SK-N-SH treated with all-trans-retinoic acid at 6 μM for 48 hours (cell line): ENCODE measurements at regions not wholly inside any gene's neighbourhood (a gene's known extent, or its start where the extent isn't known, plus 50 kb on each side); places are given as distances from the start of the nearest gene placed in this dataset.

ENCODE experiments used
- ATAC-seq: fragments of 200-7000 bp; cut with Tn5 transposase; 3 replicates; pipeline ENCODE4 v1.9.1; 2020; ENCODE audit warnings: mild to moderate bottlenecking, moderate library complexity
- ARNTL ChIP-seq: fragments of 450-650 bp; formaldehyde crosslinking; IDR thresholded peaks from 2 replicates; pipeline ENCODE4 v1.5.0; 2020; ENCODE audit warnings: low read depth, mild to moderate bottlenecking, moderate library complexity, borderline replicate concordance
- BACH2 ChIP-seq: fragments of 250-450 bp; sonication (Bioruptor Pico); IDR thresholded peaks from 2 replicates; pipeline ENCODE4 v1.9.0; 2021; ENCODE audit warnings: mild to moderate bottlenecking, borderline replicate concordance
- CREB5 ChIP-seq: fragments of 250-450 bp; sonication (Bioruptor Pico); IDR thresholded peaks from 2 replicates; pipeline ENCODE4 v1.5.1; 2020; ENCODE audit warnings: low read depth, mild to moderate bottlenecking, moderate library complexity
- CSDC2 ChIP-seq: fragments of 250-450 bp; sonication (Bioruptor Pico); IDR thresholded peaks from 2 replicates; pipeline ENCODE4 v1.5.0; 2020; ENCODE audit warnings: mild to moderate bottlenecking, moderate library complexity
- CSRNP3 ChIP-seq: fragments of 250-450 bp; sonication (Bioruptor Pico); IDR thresholded peaks from 2 replicates; pipeline ENCODE4 v1.5.1; 2021; ENCODE audit warnings: mild to moderate bottlenecking, moderate library complexity
- ESRRG ChIP-seq: fragments of 250-450 bp; sonication (Bioruptor Pico); IDR thresholded peaks from 2 replicates; pipeline ENCODE4 v1.6.1; 2021; ENCODE audit warnings: mild to moderate bottlenecking
- GLIS3 ChIP-seq: fragments of 250-450 bp; sonication (Bioruptor Pico); IDR thresholded peaks from 2 replicates; pipeline ENCODE4 v1.5.0; 2020; ENCODE audit warnings: mild to moderate bottlenecking, moderate library complexity
- ISL1 ChIP-seq: fragments of 250-450 bp; sonication (Bioruptor Pico); IDR thresholded peaks from 2 replicates; pipeline ENCODE4 v2.1.2; 2022; ENCODE audit warnings: mild to moderate bottlenecking, moderate library complexity
- PATZ1 ChIP-seq: fragments of 250-450 bp; sonication (Bioruptor Pico); IDR thresholded peaks from 2 replicates; pipeline ENCODE4 v1.8.0; 2020; ENCODE audit warnings: mild to moderate bottlenecking, moderate library complexity, borderline replicate concordance
- POU6F1 ChIP-seq: fragments of 250-450 bp; sonication (Bioruptor Pico); IDR thresholded peaks from 2 replicates; pipeline ENCODE4 v1.8.0; 2021; ENCODE audit warnings: low read depth, mild to moderate bottlenecking, moderate library complexity, borderline replicate concordance
- PPARA ChIP-seq: fragments of 250-450 bp; sonication (Bioruptor Pico); IDR thresholded peaks from 2 replicates; pipeline ENCODE4 v1.5.0; 2020; ENCODE audit warnings: mild to moderate bottlenecking, borderline replicate concordance
- RARB ChIP-seq: fragments of 250-450 bp; sonication (Bioruptor Pico); IDR thresholded peaks from 2 replicates; pipeline ENCODE4 v1.8.0; 2021; ENCODE audit warnings: mild to moderate bottlenecking, moderate library complexity
- SNAI2 ChIP-seq: fragments of 250-450 bp; sonication (Bioruptor Pico); IDR thresholded peaks from 2 replicates; pipeline ENCODE4 v1.5.0; 2020; ENCODE audit warnings: mild to moderate bottlenecking, moderate library complexity
- TCF4 ChIP-seq: fragments of 250-450 bp; sonication (Bioruptor Pico); IDR thresholded peaks from 2 replicates; pipeline ENCODE4 v1.8.0; 2021; ENCODE audit warnings: mild to moderate bottlenecking, moderate library complexity, borderline replicate concordance
- TOX ChIP-seq: fragments of 250-450 bp; sonication (Bioruptor Pico); IDR thresholded peaks from 2 replicates; pipeline ENCODE4 v1.8.0; 2021; ENCODE audit warnings: mild to moderate bottlenecking, moderate library complexity, borderline replicate concordance
- TSHZ2 ChIP-seq: fragments of 250-450 bp; sonication (Bioruptor Pico); IDR thresholded peaks from 2 replicates; pipeline ENCODE4 v1.5.0; 2020; ENCODE audit warnings: mild to moderate bottlenecking, moderate library complexity
- ZC3H10 ChIP-seq: fragments of 250-450 bp; sonication (Bioruptor Pico); IDR thresholded peaks from 2 replicates; pipeline ENCODE4 v1.5.1; 2021; ENCODE audit warnings: mild to moderate bottlenecking, moderate library complexity
- ZFP3 ChIP-seq: fragments of 250-450 bp; sonication (Bioruptor Pico); IDR thresholded peaks from 2 replicates; pipeline ENCODE4 v1.5.0; 2020; ENCODE audit warnings: mild to moderate bottlenecking, moderate library complexity
- ZFP30 ChIP-seq: fragments of 450-650 bp; formaldehyde crosslinking; IDR thresholded peaks from 2 replicates; pipeline ENCODE4 v1.5.0; 2022; ENCODE audit warnings: mild to moderate bottlenecking, moderate library complexity
- ZNF565 ChIP-seq: fragments of 450-650 bp; formaldehyde crosslinking; conservative IDR thresholded peaks from 2 replicates; pipeline ENCODE4 v1.5.0; 2020; ENCODE audit warnings: low read depth, mild to moderate bottlenecking, moderate library complexity
- ZNF70 ChIP-seq: fragments of 450-650 bp; formaldehyde crosslinking; IDR thresholded peaks from 2 replicates; pipeline ENCODE4 v1.5.0; 2020; ENCODE audit warnings: mild to moderate bottlenecking, moderate library complexity
- ZNF8 ChIP-seq: fragments of 450-650 bp; formaldehyde crosslinking; IDR thresholded peaks from 2 replicates; pipeline ENCODE4 v1.5.0; 2020; ENCODE audit warnings: mild to moderate bottlenecking, moderate library complexity

- TF ChIP-seq TSHZ2 (no peak), ZFP30 (CRISPR knock-in tag) (no peak), GLIS3 (CRISPR knock-in tag) (no peak), ZNF70 (CRISPR knock-in tag) (no peak), PATZ1 (CRISPR knock-in tag) (no peak), ESRRG (CRISPR knock-in tag) (no peak), CSDC2 (no peak), CREB5 (CRISPR knock-in tag) (no peak)
- peak; percentile 50 for ATAC-seq
Measured at GRCh38 chr12:46934374-46935111, 108.7 kb upstream of the SLC38A4 start.

- TF ChIP-seq ESRRG (CRISPR knock-in tag) (no peak), ARNTL (CRISPR knock-in tag) (no peak), GLIS3 (CRISPR knock-in tag) (no peak), ZFP3 (CRISPR knock-in tag) (no peak), ZNF8 (CRISPR knock-in tag) (no peak), TOX (CRISPR knock-in tag) (no peak), TCF4 (CRISPR knock-in tag) (no peak), RARB (CRISPR knock-in tag) (no peak), ZNF70 (CRISPR knock-in tag) (no peak), POU6F1 (CRISPR knock-in tag) (no peak), CREB5 (CRISPR knock-in tag) (no peak), ZC3H10 (no peak), SNAI2 (CRISPR knock-in tag) (no peak), ZNF565 (CRISPR knock-in tag) (no peak), ZFP30 (CRISPR knock-in tag) (no peak), BACH2 (no peak), PPARA (CRISPR knock-in tag) (no peak), ISL1 (CRISPR knock-in tag) (no peak)
- no peak for ATAC-seq
Measured at GRCh38 chr12:46935271-46935847, 109.6 kb upstream of the SLC38A4 start.

GRCh38 chr12:46936042-46936441 lies 110.2 kb upstream of the SLC38A4 start:
- ATAC-seq = no peak
- TF ChIP-seq CSRNP3 (CRISPR knock-in tag) (no peak), ZNF70 (CRISPR knock-in tag) (no peak), ZFP3 (CRISPR knock-in tag) (no peak), ZNF565 (CRISPR knock-in tag) (no peak), TSHZ2 (no peak), TOX (CRISPR knock-in tag) (no peak), CREB5 (CRISPR knock-in tag) (no peak), RARB (CRISPR knock-in tag) (no peak), SNAI2 (CRISPR knock-in tag) (no peak)
